Activated CD8-positive, alpha-beta memory T cell treated with anti-CD3 and anti-CD28 coated beads for 48 hours (primary cell): ENCODE measurements at regions not wholly inside any gene's neighbourhood (a gene's known extent, or its start where the extent isn't known, plus 50 kb on each side); places are given as distances from the start of the nearest gene placed in this dataset.

Experiments used
- DNase-seq, 3 experiments: peaks; one replicate each; pipeline ENCODE4 v3.0.0-alpha.2; 2020; ENCODE audit warnings: low read depth in 2 of 3, low spot score in 2 of 3

- DNase-seq: no peak
Observed at GRCh38 chr2:62370321-62371250, 135.4 kb downstream of the TMEM17 start.

DNA sequence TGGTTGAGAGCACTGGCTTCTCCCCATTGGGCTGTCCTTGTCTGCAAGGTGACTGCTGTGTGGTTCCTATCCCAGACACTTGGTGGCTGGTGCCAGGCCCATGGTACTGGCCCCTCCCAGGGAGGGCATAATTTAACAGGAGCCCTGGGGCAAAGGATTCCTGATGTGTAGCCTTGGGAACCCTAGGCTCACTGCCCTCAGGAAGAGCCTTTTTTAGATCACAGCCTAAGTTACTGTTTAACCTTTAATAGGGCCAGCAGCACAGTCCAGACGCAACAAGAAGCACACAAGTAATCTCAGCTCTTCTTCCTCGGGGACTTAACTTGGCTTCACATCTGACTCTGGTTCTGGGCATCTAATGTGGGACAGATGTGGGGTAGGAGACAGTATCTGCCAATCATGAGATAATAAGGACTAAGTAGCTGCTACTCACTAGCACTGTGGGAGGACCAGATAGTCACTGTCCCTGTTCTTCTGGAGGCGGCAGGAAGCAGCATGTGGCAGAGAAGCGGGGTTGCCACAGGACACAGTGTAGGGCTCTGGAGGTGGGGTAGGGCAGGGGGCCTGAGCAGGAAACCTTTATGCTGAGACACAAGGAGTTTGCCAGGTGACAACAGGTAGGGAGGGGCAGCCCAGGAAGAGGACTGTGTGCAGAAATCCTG is 136.3 kb downstream of the TMEM17 start:
- no peak for DNase-seq

GRCh38 chr2:62364791-62365528 is 141.0 kb downstream of the TMEM17 start:
- no peak for DNase-seq

GRCh38 chr2:62363166-62363565 is 142.8 kb downstream of the TMEM17 start:
- no peak for DNase-seq

DNA sequence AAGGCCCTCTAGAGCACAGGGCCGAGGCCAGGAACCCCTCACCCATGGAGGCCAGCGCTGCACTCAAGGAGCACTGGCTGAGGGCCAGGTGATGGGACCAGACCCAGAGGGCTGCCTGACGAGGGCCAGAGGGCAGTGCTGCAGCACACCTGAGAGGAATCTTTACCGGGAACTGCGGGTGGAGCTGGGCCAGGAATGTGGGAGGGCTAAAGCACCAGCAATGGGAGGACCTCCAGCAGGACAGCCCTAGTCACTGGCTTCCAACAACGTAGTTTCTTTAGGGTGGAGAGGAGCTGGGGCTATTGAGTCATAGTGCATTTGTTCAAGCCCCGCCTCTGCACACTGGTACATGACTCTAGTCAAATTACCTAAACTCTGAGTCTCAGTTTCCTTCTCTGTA is 143.4 kb downstream of the TMEM17 start:
- no peak for DNase-seq

GRCh38 chr2:62361964-62362363 is 144.0 kb downstream of the TMEM17 start:
- DNase-seq: no peak

GRCh38 chr2:62354771-62355561 is 151.0 kb downstream of the TMEM17 start:
- DNase-seq: no peak

GRCh38 chr2:62352031-62352430 is 154.0 kb downstream of the TMEM17 start:
- DNase-seq: no peak

- no peak for DNase-seq
Observed at GRCh38 chr2:62349788-62350187, 153.9 kb downstream of the B3GNT2 start.

GRCh38 chr2:62348700-62349099 is 152.8 kb downstream of the B3GNT2 start:
- DNase-seq: no peak

DNA sequence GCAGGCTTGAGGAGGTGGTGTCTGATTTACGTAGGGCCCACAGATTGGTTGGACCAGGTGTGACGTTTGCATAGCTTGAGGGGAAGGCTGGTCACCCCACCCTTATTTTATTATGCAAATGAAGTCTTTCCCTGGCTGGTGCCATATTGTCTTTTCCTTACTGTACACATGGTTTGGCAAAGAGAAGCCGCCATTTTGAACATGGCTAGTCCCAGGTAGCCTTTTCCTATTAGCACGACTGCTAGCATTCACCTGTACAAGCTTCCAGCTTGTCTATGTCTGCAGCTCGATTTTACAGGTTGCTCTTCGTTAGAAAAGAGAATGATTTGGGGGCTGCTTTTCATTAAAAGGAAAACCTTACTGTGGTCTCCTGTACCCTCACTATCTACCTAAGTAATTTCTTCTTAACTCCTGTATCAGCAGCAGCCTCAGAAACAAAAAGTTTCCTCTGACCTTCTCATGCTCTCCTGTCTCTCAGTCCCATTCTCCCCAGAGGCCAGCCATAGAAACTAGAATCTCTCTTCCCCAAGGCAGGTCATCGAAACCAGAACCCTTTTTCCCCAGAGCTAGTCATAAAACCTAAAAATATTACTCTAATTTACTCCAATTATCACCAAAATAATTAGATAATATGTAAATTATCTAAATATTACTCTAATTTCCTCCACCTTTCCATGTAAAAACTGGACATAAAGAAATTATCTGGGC is 151.8 kb downstream of the B3GNT2 start:
- no peak for DNase-seq

DNA sequence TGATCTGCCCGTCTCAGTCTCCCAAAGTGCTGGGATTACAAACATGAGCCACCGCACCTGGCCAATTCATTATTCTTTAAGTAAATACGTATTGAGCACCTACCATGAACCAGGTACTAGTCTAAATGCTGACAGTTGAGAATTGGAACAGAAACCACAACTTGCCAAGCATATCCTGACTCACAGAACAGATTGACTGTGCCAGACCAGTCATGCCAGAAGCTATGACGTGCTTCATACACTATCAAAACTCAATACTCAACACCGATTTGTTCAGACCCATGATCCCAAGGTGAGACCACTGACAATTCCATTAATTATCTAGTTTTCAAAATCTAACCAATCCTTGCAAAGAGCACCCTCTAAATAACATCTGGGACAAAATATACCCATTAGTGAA is 148.6 kb downstream of the B3GNT2 start:
- DNase-seq: no peak

DNA sequence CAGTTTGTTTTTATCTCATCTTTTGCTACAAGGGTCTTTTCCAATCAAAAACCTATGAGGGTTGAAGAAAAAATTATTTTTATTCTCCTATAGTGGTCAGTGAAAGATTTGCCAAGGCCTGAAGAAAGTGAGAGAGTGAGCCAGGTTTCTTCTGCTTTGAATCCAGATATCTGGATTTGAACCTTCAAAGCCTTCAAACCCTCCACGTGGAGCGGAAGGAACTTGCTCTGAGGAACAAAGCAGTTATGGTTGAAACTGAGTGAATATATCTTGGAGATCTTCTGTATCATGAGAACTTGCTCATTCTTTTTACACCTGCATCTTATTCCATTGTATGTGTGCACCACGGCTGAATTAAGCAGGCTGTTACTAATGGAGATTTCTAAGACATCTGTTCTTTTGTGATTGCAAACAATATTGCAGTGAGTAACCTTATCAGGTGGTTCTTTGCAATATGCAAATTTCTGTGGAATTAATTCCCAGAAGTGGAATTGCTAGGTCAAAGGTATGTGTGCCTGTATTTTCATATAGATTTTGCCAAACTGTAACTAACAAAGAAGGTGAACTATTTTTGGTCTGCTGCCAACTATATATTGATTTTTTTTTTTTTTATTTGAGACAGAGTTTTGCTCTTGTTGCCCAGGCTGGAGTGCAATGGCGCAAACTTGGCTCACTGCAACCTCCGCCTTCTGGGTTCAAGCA is 147.9 kb downstream of the B3GNT2 start:
- no peak for DNase-seq

DNA sequence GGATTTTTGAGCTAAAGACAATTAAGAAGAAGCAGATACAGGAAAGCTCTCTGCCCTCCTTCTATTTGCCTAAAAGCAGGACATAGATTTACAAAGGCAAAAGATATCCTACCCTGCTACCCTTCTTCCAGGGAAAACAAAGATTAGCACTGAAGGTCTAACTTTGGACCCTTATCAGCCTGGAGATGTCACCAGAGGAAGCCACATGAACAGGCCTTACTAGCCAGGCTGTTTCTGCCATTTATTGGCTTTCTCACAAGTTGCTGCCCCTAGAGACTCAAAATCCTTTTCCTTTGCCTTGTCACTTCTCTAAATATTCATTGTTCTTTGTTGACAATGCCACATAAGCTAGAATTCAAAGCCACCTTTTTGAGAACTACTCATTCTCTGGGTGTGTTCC is 147.3 kb downstream of the B3GNT2 start:
- no peak for DNase-seq

DNA sequence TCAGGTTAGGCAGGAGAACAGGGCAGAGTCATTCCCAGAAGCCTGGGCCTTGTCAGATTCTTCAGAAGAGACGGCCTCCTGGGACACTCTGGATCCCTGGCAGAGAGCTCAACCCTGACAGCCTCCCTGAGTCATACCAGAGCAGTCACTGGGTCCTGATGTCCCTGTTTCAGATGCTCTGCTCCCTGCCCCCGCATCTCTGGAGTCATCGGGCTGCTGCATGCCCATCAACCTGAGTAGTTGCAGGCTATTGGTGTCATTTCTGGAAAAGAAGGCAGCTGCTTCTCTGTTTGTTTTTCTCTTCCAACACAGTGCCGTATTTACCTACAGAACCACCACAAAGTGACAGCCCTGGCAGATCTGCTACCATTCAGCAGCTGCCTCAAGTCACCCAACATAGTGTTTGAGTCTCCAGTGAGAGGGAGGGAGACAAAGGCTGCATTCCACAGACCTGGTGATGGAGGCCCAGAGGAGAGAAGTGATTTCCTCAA is 145.1 kb downstream of the B3GNT2 start:
- no peak for DNase-seq

GRCh38 chr2:62339837-62340236 is 143.9 kb downstream of the B3GNT2 start:
- DNase-seq: no peak

- DNase-seq: no peak
Observed at GRCh38 chr2:62339413-62339812, 143.5 kb downstream of the B3GNT2 start.

DNA sequence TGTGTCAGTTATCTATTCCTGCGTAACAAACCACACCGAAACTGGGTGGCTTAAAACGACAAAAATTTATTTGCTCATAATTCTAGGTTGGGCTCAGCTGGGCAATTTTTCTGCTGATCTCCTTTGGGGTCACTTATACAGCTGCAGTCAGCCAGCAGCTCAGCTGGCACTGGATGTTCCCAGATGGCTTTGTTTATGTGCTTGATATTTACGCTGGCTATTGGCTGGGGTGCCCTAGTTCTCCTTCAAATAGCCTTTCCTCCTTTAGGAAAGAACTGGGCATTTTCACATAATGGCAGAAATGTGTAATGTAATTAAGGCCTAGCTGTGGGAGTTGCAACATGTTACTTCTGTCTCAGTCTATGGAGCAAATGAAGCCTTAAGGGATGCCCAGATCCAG is 142.2 kb downstream of the B3GNT2 start:
- no peak for DNase-seq

- no peak for DNase-seq
Observed at GRCh38 chr2:62337403-62337802, 141.5 kb downstream of the B3GNT2 start.

- DNase-seq: no peak
Observed at GRCh38 chr2:62335612-62336011, 139.7 kb downstream of the B3GNT2 start.
